DMS 273 (cell line): ENCODE measurements at regions not wholly inside any gene's neighbourhood (a gene's known extent, or its start where the extent isn't known, plus 50 kb on each side); places are given as distances from the start of the nearest gene placed in this dataset.
"Not testable (repeated sequence)": the region's sequence is repeated elsewhere in the genome, so short reads cannot be mapped to it uniquely, and the experiment has no call there.

ENCODE experiments used
- DNase-seq: peaks from one replicate; lab custom pipeline; 2025; ENCODE audit not compliant: unreplicated experiment; lab: John Stamatoyannopoulos, UW

- no peak for DNase-seq
Measured at GRCh38 chr21:35579520-35580293, 480.6 kb downstream of the SETD4 start.

GRCh38 chr21:35578831-35579471, 481.4 kb downstream of the SETD4 start:
- DNase-seq: no peak

GRCh38 chr21:35578347-35578782, 482.0 kb downstream of the SETD4 start:
- no peak for DNase-seq

GRCh38 chr21:35575280-35575915, 484.9 kb downstream of the SETD4 start:
- no peak for DNase-seq

- no peak for DNase-seq
Measured at GRCh38 chr21:35573472-35574374, 486.6 kb downstream of the SETD4 start.

GRCh38 chr21:35571910-35572309, 488.4 kb downstream of the SETD4 start:
- DNase-seq: no peak

- DNase-seq: no peak
Measured at GRCh38 chr21:35568643-35569042, 491.7 kb downstream of the SETD4 start.

- no peak for DNase-seq
Measured at GRCh38 chr21:35566874-35567273, 493.5 kb downstream of the SETD4 start.

GRCh38 chr21:35565204-35565611, 495.1 kb downstream of the SETD4 start:
- no peak for DNase-seq

GRCh38 chr21:35563885-35564451, 496.4 kb downstream of the SETD4 start:
- peak; percentile 4 for DNase-seq

- DNase-seq: no peak
Measured at GRCh38 chr21:35562876-35563275, 497.4 kb downstream of the SETD4 start.

GRCh38 chr21:35561116-35561515, 499.2 kb downstream of the SETD4 start:
- DNase-seq: no peak

GRCh38 chr21:35559829-35560225, 500.5 kb downstream of the SETD4 start:
- DNase-seq: no peak

GRCh38 chr21:35559128-35559828, 501.0 kb downstream of the SETD4 start:
- no peak for DNase-seq

- no peak for DNase-seq
Measured at GRCh38 chr21:35556536-35556935, 503.8 kb downstream of the SETD4 start.

GRCh38 chr21:35552483-35552882, 503.4 kb upstream of the RUNX1 start:
- DNase-seq: not testable (repeated sequence)

- no peak for DNase-seq
Measured at GRCh38 chr21:35548904-35549615, 500.0 kb upstream of the RUNX1 start.

GRCh38 chr21:35547946-35548774, 499.1 kb upstream of the RUNX1 start:
- DNase-seq: no peak

GRCh38 chr21:35543746-35544145, 494.6 kb upstream of the RUNX1 start:
- DNase-seq: no peak
